Right renal pelvis (tissue), 4 donors: ENCODE measurements at regions not wholly inside any gene's neighbourhood (a gene's known extent, or its start where the extent isn't known, plus 50 kb on each side); places are given as distances from the start of the nearest gene placed in this dataset.
"Not testable (repeated sequence)": the region's sequence is repeated elsewhere in the genome, so short reads cannot be mapped to it uniquely, and the experiment has no call there.

Source experiments
- DNase-seq, 4 donors: peaks; one replicate each; pipeline ENCODE4 v3.0.0-alpha.2; 2013; ENCODE audit warnings: low read depth in 4 of 4, low spot score in 3 of 4, missing footprints in 1 of 4

DNA sequence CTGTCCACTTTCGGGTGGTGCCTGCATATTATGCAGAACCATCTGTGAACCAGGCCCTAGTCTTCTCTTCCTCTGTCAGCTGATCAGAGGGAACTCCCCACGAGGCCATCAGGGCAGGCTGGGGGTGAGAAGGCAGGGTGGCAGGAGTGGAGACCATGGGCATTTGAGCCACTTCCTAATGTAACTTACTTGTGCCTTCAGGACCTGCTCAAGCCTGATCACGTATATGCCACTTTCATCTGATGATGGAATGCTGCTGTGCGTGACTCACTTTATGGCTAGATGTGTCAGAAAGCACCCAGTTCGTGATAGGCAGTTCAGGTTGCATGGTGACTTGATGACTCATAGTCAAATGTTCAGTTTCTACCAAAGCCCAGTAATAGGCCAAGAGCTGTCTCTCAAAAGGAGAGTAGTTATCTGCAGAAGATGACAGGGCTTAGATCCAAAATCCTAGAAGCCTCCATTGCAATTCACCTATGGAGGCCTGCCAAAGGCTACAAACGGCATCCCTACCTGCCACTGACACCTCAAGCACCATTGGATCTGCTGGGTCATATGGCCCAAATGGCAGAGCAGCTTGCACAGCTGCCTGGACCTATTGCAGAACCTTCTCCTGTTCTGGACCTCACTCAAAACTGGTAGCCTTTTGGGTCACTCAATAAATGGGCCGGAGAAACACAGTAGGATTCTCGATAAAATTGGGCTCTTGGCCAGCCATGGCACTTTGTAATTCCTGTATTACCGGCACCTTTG, 197.7 kb upstream of the PROK2 start:
- not testable (repeated sequence) for DNase-seq

DNA sequence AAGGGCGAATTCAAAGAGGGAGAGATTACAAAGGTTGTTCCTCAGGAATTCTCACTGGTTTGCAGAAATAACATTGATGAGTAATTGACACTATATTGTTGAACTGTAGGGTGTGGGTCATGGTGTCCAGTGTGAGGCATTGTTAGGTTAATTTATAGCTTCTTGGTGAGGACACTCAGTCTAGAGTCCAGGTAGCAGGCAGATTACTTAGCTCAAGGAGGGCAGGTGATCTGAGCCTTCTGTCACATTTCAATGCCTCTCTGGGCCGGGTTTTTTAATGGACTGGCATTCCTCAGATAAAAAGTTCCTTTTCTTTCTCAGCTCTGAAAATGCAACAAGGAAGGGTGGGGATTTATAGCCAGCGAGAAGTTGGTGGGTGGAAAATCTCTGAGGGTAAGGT, 194.2 kb upstream of the PROK2 start:
- no peak for DNase-seq

DNA sequence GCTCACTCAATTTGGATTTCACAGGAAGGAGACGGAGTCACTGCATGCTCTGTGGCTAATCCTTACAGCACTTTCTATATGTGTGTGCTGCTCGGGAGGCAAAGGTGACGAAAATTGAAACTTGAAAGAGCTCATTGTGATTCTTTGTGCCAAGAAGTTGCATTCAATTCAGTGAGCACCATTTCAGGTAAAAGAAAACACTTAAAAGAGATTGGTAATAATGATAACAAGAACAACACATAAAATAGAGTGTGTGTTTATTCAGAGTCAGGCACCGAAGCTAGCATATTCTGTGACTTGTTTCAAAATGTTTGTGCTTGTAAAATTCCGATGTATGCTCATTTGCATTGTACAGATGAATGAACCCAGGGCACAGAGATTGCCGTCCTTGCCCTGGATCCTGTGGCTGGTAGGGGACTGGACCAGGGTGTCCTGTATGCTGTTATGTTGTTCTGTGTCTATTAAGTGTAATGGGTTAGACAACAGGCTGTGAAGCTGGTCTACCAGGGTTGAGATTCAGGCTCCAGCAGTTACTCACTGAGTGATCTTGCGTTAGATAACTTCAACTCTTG, 193.3 kb upstream of the PROK2 start:
- DNase-seq = no peak

DNA sequence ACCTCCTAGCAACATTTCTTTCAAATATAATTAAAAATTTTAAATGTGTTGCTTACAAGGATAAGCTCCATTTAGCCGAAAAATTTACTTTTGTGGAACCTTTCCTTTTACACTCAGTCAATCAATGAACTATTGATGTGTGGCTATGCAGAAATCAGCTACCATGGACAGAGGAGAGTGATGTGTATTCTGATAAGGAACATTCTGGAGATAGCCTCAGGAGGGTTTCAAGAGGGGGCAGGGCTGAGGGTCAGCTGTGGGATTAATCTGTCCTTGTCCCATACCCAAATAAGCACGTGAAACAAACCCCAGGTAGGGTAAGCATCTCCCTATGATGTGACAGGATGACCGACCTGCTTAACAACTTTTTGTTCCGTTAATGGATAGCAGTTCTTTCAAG, 192.6 kb upstream of the PROK2 start:
- no peak for DNase-seq

DNA sequence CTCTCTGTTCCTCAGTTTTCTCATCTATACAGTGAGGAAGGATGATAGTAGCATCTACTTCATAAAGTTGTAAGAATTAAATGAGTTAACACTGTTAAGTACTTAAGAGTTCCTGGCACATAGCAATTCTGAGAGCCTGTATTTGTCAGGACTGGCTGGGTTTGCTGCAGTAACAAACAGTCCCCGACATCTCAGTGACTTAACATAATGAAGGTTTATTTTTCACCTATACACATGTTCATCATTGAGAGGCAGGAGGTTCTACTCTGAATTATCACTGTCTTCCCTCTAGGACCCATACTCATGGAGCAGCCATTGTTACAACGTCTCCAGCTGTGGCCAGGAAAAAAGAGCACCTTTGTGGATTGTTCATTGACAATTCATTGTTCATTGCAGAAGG, 190.6 kb upstream of the PROK2 start:
- DNase-seq = no peak

DNA sequence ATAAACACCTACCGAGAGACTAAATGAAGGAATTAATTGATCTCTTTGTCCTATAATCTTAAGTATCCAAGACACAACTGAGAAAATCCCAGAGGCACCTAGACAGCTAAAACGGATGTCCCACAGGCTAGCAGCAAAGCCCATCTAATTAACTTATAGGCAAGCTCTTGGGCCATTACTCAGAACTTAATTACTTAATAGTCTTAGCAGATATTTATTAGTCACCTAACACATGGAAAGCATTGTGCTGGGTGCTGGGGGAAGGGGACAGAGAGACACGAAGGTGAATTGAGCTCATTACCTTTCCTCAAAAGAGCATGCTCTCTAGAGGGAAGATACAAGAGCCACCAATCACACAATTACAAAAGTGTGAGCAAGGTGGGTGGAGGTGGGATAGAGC, 189.8 kb upstream of the PROK2 start:
- DNase-seq = no peak

DNA sequence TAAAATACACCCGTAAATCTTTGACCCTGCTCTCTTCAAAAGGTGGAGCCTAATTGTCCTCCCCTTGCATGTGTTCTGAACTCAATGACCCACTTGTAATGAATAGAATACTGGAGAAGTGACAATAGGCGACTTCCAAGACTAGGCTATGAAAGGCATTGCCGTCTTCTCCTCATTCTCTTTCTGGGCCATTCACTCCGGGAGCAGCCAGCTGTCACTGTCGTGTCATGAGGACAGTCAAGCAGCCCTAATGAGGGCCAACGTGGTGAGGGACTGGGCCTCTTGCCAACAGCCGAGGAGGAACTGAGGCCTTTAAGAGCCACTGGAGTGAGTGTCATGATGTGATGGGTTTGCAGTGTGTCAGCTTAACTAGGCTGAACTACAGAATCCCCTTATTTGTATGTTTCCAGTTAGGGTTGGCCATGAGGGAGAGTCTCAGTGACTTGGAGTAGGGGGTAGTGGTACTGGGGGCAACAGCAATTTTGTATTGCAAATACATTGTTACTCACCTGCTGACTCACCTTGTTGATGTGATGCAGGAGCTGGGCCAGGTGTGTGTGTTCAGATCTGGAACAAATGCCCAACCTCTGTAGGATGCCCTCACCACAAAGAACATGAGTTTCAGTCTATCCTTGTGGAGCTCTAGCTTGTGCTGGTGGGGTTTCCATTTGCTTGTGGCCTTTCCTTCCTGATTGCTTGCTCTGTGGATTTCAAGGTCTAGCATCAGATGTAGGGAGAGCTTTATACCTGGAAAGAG, 188.5 kb upstream of the PROK2 start:
- no peak for DNase-seq

DNA sequence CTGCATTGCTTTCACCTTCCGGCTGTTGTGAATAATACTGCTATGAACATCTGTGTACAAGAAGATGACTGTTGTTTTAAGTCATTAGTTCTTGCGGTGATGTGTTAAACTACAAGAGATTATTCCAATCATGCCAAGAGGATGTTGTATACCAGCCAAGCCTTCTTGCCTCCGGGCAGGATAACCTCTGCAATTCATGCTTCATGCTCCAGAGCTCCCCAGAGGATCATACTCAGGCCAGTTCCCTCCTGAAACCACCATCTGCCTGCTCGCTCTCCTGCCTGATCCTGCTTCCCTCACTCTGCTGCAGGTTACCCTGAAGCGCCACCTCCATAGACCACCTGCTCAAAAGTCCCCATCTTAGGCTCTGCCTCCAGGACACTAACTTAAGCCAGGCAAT, 187.1 kb upstream of the PROK2 start:
- DNase-seq = no peak

DNA sequence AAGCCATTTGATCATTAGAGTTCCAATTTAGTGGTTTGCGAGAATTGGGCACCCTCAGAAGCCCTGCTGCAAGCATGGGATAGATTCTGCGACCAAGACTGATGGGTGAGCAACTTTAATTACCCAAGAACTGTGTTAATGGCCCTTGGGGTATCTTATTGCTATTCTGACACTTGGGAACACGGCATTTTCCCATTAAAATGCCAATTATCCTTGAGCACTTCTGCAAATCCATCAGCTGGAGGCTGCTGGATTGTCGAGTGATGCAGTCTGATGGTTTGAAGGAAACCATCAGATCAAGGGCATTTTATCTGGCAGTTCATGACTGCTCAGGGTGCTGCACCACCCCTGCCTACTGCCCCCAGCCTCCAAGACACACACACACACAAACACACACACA, 183.6 kb upstream of the PROK2 start:
- DNase-seq = peak in 1 of 4 donors; percentile 48

DNA sequence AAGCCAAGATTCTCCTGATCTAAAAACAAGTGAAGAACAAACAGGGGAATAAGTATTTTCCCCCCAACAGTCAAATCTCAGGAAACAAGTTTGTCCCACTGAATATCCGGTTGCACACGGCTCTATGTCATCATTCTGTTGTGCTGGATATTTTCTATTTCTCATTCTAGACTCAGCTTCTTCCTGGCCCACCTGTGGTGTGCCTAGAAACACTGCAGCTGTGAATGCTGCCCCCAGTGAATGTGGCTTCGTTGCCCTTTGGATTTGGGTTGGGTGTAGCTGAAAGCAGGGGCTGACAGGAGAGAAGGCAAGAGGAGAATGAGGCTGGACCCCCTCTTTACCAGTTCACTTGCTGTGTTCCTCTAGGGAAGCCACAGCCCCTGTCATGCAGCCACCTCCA, 181.2 kb upstream of the PROK2 start:
- DNase-seq = no peak

DNA sequence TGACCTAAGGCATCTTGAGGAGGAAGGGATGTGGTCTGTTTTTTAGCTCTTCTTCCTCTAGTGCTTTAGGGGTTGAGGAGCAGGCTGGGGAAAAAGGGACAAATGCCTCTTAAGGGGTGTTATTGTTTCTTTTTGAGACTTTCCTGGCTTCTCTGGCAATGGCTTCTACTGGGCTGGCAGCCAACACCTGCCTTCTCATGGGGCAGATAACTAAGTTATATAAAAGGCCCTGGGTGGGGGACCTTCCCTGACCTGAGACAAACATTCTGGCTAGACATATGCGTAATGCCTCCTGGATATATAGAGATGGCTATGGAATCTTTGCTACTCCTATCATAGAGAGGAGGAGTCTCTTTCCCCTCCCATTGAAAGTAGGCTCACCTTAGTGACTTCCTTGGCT, 179.2 kb upstream of the PROK2 start:
- DNase-seq = no peak

DNA sequence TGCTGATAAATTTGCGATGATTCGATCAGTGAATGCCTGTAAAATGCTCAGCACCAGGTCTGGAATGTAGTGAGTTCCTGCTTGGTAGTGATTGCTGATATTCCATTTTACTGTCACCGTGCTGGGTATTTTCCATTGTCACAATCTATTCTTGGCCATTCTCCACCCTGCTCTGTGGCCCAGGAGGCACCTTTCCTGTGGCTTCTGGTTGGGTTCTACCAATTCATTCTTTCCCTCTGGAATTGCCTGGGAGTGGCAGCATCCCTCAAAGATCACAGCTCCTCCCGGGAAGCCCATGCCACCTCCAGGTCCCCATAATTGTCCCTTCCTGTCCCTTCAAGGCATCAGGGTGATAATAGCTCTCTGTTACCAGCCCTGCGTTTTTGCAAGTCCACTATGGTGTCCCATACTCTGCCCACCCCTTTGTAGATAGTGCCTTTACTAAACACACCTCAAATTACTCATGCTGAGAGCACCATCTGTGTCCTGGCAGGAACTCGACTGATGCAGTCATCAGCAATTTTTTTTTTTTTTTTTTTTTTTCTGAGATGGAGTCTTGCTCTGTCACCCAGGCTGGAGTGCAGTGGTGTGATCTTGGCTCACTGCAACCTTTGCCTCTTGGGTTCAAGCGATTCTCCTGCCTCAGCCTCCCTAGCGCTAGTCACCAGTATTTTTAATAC, 177.8 kb upstream of the PROK2 start:
- DNase-seq = no peak

DNA sequence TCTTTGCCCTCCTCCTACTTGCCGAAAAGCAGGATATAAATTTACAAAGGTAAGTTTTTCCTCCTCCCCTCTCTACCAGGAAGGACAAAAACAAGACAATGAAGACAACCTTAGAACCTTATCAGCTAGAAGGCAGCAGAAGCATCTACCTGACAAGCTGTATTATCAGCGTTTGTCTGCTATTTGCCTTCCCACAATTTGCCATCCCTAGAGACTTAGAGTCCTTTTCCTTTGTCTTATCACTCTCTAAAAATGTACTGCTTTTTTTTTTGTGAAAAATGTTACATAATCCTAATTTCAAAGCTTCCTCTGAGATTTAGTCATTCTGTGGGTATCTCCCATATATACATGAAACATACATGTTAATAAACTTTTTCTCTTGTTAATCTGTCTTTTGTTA, 176.9 kb upstream of the PROK2 start:
- no peak for DNase-seq

DNA sequence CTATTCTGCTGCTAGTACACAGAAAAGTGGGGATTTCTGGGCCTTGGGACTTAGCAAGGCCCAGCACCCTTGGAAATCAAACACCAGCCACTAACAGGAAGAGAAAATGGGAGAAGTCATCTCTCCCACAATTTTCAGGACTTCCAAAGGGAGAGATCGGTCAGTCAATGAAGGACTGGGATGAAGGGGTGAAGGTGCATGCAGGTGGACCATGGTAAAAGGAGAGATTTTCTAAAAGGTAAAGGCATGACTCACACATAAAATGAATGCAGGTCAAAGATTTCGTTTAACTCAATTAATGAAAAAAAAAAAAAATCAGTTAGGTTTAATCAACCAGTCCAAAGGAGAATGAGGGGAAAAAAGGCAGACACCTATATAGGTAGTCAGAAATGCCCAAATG, 176.4 kb upstream of the PROK2 start:
- DNase-seq = no peak

DNA sequence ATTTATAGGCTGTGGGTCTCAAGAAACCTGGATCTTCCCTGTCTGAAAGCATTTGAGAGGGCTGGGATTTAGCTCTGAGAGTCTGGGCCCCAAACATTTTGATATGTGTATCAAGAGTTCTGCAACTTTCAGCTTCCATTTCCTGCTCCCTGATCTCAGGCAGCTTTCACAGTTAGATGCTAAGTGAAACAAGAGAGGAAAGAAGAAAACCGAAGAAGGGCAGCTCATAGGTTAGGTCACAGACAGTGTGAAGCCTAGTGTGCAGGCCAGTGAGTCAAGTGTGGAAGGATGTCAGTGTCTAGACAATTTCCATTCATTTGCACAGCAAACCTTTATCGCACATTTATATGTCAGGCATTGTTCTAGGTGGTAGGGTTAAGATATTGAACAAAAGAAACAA, 173.6 kb upstream of the PROK2 start:
- DNase-seq = no peak

DNA sequence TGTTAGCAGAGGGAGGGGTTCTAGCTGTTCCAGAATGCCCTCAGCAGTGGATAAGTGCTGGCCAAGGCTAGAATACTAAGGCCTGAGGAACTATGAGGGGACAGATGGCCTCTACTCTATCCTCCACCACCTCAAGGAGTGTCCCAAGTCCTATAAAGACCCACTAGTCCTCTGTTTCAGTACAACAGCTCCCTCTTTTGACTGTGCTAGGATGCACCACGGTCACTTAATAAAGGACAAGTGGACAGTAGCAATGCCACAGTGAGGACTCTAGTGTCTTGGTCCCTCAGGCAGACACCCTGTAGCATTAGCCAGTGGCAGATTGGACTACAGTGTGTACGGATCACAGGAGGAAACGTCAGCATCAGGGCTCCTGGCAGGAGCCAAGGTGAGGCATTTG, 171.8 kb upstream of the PROK2 start:
- DNase-seq = no peak

DNA sequence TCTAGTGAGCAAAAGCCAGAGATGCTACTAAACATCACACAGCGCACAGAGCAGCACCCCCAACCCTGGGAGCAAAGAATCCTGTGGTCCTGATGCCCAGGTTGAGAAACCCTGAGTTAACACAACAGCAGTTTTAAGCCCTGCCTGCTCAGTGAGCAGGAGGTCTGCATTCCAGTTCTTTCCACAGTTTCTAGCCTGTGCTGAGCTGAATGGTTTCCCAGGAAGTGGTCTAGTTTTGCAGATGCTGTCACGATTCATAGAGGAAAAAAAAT, 171.1 kb upstream of the PROK2 start:
- no peak for DNase-seq

DNA sequence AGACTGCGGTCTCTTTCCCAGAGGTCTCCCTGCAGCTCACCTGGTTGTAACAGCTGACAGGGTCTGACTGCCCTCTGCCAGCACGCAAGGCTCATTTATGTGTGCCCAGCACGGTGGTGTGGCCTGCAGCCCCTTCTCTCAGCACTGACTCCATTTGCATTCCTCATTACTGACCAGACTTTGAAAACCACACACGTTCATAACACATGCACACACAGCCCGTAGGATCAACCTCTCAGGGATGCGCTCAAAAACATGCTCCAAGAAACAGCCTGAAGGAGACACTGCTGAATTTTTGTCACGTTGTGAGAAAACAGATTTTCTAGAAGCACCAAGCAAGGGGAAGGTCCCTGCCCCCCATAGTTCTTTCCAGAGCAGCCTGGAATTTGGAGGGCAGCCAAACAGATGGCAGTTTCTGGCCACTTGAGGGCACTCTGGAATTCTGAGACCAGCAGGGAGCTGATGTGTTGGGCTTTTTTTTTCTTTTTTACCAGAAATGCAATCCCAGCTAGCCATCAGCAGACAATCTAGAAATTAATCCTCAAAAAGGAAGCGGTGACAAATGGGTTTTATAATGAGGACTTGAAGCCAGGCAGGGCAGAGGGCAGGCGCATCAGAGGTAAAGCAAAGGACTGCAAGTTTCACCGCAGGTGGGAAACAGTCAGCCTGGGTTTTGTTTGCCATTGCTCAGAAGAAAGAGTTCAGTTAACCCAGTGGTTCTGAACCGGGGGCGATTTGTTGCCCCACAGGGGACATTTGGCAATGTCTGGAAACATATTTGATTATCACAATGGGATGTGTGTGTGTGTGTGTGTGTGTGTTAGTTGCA, 170.5 kb upstream of the PROK2 start:
- peak; percentile 73 to 85 (median 84) for DNase-seq

DNA sequence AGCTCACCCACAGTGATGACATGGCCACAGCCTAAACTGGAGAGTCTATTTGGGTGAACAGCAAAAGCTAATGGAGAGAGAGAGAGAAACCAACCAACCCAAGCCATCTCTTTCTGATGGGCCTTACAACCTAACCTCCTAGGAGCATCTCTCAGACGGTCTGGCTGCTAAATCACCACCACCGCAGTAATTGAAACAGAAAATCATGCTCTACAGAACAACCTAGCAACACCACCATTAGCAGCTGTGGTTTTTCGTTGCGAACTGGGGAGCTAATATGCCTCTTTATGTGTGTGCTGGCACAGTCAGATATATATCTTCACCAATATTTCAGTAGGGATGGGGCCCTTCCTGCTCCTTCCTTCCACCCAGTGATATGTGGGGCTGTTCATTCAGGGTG, 166.9 kb upstream of the PROK2 start:
- no peak for DNase-seq

DNA sequence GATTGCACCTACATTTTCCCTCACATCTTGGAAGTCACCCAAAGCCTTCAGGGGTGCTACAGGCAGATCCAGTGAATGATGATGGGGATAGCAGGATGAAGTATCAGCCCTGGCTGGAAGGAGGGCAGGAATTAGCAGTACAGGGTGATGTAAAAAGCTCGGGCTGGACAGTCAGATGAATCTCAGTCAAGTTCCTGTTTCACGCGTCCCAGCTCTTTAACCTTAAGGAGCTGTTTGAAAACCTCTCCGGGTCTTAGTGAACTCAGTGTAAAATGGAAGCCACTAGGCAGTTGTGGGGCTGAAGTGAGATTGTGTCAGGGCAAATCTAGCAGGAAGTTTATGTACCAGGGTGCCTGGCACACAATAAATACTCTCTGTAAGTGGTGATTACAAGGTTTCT, 166.4 kb upstream of the PROK2 start:
- no peak for DNase-seq

DNA sequence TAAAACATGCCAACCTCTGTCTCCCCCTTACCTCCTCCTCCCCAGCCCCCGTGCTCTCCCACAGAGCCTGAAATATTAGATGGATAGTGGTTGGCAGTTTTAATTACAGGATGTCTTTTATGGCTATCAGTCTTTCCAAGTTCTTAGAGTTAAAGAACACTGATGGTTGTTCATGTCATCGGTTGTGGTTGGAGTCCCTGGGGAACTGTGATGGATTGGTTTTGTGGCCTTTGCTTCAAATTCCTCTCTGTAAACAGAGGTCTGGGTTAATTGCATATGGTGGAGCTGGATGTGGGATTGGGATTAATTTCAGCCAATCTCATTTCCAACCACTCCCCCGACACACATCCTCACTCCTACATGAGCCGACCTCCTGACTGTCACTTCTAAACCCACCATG, 164.5 kb upstream of the PROK2 start:
- no peak for DNase-seq
